ENCODE measurements at regions not wholly inside any gene's neighbourhood (a gene's known extent, or its start where the extent isn't known, plus 50 kb on each side); places are given as distances from the start of the nearest gene placed in this dataset.

- Histone ChIP-seq H2AFZ (ENCODE audit: low read depth, low read length) (no peak overlapping the region), H3K4me1 (ENCODE audit: insufficient read depth, low read length) (no peaks in the 10 kb centered on the region), H3K4me2 (ENCODE audit: insufficient read depth, low read length) (no peak overlapping the region), H3K4me3 (ENCODE audit: low read depth in 1 of 2, low read length in 2 of 2) (no peak overlapping the region), H3K36me3 (ENCODE audit: insufficient read depth, low read length) (no peaks in the 10 kb centered on the region), H4K20me1 (ENCODE audit: insufficient read depth, low read length) (no peaks in the 10 kb centered on the region), H3K27ac (ENCODE audit: low read length) (no peak overlapping the region), H3K9ac (ENCODE audit: low read depth, low read length) (no peak overlapping the region), H3K79me2 (ENCODE audit: insufficient read depth, low read length) (no peaks in the 10 kb centered on the region), H3K9me3 (ENCODE audit: insufficient read depth, low read length, severe bottlenecking) (no peaks in the 10 kb centered on the region), H3K27me3 (ENCODE audit: insufficient read depth, low read length, poor library complexity) (no peaks in the 10 kb centered on the region)
- ATAC-seq (ENCODE audit: insufficient read depth, low read depth) (no peak), DNase-seq (no peak)
- no peak for TF ChIP-seq EZH2 (IDR thresholded peaks at IDR 0.05; ENCODE audit: borderline replicate concordance, low read depth, low read length, severe bottlenecking)
- TF ChIP-seq, protein P1, sequence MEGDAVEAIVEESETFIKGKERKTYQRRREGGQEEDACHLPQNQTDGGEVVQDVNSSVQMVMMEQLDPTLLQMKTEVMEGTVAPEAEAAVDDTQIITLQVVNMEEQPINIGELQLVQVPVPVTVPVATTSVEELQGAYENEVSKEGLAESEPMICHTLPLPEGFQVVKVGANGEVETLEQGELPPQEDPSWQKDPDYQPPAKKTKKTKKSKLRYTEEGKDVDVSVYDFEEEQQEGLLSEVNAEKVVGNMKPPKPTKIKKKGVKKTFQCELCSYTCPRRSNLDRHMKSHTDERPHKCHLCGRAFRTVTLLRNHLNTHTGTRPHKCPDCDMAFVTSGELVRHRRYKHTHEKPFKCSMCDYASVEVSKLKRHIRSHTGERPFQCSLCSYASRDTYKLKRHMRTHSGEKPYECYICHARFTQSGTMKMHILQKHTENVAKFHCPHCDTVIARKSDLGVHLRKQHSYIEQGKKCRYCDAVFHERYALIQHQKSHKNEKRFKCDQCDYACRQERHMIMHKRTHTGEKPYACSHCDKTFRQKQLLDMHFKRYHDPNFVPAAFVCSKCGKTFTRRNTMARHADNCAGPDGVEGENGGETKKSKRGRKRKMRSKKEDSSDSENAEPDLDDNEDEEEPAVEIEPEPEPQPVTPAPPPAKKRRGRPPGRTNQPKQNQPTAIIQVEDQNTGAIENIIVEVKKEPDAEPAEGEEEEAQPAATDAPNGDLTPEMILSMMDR (IDR thresholded peaks at IDR 0.05; ENCODE audit: borderline replicate concordance, extremely low read depth, low read length, poor library complexity, severe bottlenecking): no peak
Measured at GRCh38 chr5:30540150-30540549, 653.3 kb upstream of the CDH6 start.

GRCh38 chr5:30539004-30539634, 654.4 kb upstream of the CDH6 start:
- no peak overlapping the region for H3K9ac ChIP-seq (ENCODE audit: low read depth, low read length)
- no peak overlapping the region for H2AFZ ChIP-seq (ENCODE audit: low read depth, low read length)
- no peak for TF ChIP-seq EZH2 (IDR thresholded peaks at IDR 0.05; ENCODE audit: borderline replicate concordance, low read depth, low read length, severe bottlenecking)
- TF ChIP-seq, protein P1 (IDR thresholded peaks at IDR 0.05; ENCODE audit: borderline replicate concordance, extremely low read depth, low read length, poor library complexity, severe bottlenecking): no peak

GRCh38 chr5:30525353-30525752, 668.1 kb upstream of the CDH6 start:
- no peak overlapping the region for H3K9ac ChIP-seq (ENCODE audit: low read depth, low read length)
- TF ChIP-seq, protein P1 (IDR thresholded peaks at IDR 0.05; ENCODE audit: borderline replicate concordance, extremely low read depth, low read length, poor library complexity, severe bottlenecking): no peak
- TF ChIP-seq EZH2 (IDR thresholded peaks at IDR 0.05; ENCODE audit: borderline replicate concordance, low read depth, low read length, severe bottlenecking): no peak
- no peaks in the 10 kb centered on the region for H3K79me2 ChIP-seq (ENCODE audit: insufficient read depth, low read length)
- H3K36me3 ChIP-seq (ENCODE audit: insufficient read depth, low read length): no peaks in the 10 kb centered on the region
- no peaks in the 10 kb centered on the region for H3K9me3 ChIP-seq (ENCODE audit: insufficient read depth, low read length, severe bottlenecking)
- DNase-seq (no peak), ATAC-seq (ENCODE audit: insufficient read depth, low read depth) (no peak)
- no peak overlapping the region for H3K27ac ChIP-seq (ENCODE audit: low read length)
- H3K27me3 ChIP-seq (ENCODE audit: insufficient read depth, low read length, poor library complexity): no peaks in the 10 kb centered on the region
- no peak overlapping the region for H2AFZ ChIP-seq (ENCODE audit: low read depth, low read length)
- H3K4me1 ChIP-seq (ENCODE audit: insufficient read depth, low read length): no peaks in the 10 kb centered on the region
- H4K20me1 ChIP-seq (ENCODE audit: insufficient read depth, low read length): no peaks in the 10 kb centered on the region
- no peak overlapping the region for H3K4me2 ChIP-seq (ENCODE audit: insufficient read depth, low read length)
- H3K4me3 ChIP-seq (ENCODE audit: low read depth in 1 of 2, low read length in 2 of 2): no peak overlapping the region

More at GRCh38 chr5:30539004-30539634, 654.4 kb upstream of the CDH6 start:
- no peaks in the 10 kb centered on the region for H3K9me3 ChIP-seq (ENCODE audit: insufficient read depth, low read length, severe bottlenecking)
- H3K27me3 ChIP-seq (ENCODE audit: insufficient read depth, low read length, poor library complexity): no peaks in the 10 kb centered on the region
- ATAC-seq (ENCODE audit: insufficient read depth, low read depth): no peak
- H3K27ac ChIP-seq (ENCODE audit: low read length): no peak overlapping the region
- DNase-seq: no peak
- H3K4me2 ChIP-seq (ENCODE audit: insufficient read depth, low read length): no peak overlapping the region
- H3K79me2 ChIP-seq (ENCODE audit: insufficient read depth, low read length): no peaks in the 10 kb centered on the region
- no peaks in the 10 kb centered on the region for H4K20me1 ChIP-seq (ENCODE audit: insufficient read depth, low read length)
- no peaks in the 10 kb centered on the region for H3K36me3 ChIP-seq (ENCODE audit: insufficient read depth, low read length)
- no peaks in the 10 kb centered on the region for H3K4me1 ChIP-seq (ENCODE audit: insufficient read depth, low read length)
- H3K4me3 ChIP-seq (ENCODE audit: low read depth in 1 of 2, low read length in 2 of 2): no peak overlapping the region

Measured in DND-41 (cell line).